GM18951 (cell line): ENCODE measurements at regions not wholly inside any gene's neighbourhood (a gene's known extent, or its start where the extent isn't known, plus 50 kb on each side); places are given as distances from the start of the nearest gene placed in this dataset.
"Not testable (repeated sequence)": the region's sequence is repeated elsewhere in the genome, so short reads cannot be mapped to it uniquely, and the experiment has no call there.

ENCODE experiments used
- POLR2A ChIP-seq: IDR thresholded peaks from 4 replicates; pipeline ENCODE4 v1.6.1; 2011; ENCODE audit warnings: mild to moderate bottlenecking; ENCODE audit not compliant: insufficient read length, insufficient read depth; ENCODE audit errors: extremely low read depth
- in situ Hi-C: fragments of 300-500 bp; cut with MboI; formaldehyde crosslinking; loops from one replicate; pipeline ENCODE4 v1.12.0; 2022; ENCODE audit warnings: low sequenced_read_pairs, mixed read lengths, inconsistent platforms; ENCODE audit not compliant: unreplicated experiment

DNA sequence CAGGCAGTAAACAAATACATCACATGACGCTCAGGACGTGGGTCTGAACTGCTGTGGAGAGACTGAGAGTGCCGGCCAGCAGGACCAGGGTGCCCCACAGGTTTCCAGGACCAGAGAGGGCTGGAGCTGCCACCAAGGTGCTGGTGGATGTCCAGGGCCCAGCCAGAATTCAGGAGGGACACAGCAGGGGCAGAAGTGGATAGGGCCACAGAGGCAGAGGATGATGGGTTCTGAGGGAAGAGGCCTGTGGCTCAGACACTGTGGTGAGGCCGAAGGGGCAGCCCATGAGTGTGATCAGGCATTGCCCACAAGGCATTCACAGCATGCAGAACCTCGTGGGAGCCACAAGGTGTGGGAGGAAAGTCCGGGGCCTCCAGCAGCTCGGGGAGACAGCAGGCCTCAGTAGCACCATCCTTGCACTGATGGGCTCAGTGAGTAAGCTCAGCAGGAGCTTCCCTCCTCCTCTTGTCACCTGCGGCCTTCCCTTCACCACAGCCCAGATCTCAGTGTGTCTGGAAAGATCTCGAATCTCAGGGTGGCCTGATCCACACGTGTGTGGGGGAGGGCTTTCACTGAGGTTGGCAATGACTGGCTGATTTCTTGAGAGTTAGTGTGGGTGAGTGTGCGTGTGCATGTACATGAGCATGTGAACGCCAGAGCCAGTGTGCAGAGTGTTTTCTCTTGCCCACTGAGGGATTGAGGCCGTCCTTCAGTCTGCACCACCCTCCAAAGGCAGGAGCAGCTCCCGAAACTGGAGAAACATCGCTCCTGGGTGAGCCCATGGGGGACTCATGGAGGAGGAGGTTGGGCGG, 181.8 kb upstream of the RAB6C start:
- in situ Hi-C loops = no loop called here
- no peak for TF ChIP-seq POLR2A

DNA sequence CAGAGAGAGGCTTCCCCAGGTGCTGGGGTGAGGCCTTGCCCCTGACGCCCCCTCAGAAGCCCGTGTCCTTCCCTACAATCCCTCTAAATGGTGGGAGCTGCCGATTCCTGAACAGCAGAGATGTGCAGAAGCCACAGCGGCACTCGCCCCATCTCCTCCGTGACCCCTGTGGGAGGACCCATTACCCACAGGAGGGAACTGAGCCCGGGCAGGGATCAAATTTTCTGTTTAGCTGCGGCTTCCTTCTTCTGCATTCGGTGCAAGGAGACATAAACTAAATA, 181.2 kb upstream of the RAB6C start:
- in situ Hi-C loops = no loop called here
- no peak for TF ChIP-seq POLR2A

DNA sequence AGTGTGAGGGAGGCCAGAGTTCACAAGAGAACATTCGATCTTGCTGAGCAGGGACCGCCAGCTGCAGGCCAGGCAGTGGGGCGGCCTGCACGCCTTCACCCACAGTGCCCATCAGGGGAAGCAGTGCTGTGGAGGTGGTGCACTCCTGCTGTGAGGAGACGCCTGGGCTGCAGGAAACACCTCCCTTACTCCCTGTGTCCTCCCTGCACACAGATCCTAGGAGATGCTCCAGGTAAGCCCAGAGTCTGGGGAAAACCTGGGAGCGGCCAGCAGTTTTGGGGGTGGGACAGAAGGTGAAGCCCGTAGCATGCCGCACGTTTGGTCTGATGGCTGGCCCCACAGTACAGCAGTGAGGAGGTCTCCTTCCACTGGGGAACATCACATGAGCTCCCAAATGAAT, 180.8 kb upstream of the RAB6C start:
- TF ChIP-seq POLR2A = no peak
- in situ Hi-C loops = no loop called here

DNA sequence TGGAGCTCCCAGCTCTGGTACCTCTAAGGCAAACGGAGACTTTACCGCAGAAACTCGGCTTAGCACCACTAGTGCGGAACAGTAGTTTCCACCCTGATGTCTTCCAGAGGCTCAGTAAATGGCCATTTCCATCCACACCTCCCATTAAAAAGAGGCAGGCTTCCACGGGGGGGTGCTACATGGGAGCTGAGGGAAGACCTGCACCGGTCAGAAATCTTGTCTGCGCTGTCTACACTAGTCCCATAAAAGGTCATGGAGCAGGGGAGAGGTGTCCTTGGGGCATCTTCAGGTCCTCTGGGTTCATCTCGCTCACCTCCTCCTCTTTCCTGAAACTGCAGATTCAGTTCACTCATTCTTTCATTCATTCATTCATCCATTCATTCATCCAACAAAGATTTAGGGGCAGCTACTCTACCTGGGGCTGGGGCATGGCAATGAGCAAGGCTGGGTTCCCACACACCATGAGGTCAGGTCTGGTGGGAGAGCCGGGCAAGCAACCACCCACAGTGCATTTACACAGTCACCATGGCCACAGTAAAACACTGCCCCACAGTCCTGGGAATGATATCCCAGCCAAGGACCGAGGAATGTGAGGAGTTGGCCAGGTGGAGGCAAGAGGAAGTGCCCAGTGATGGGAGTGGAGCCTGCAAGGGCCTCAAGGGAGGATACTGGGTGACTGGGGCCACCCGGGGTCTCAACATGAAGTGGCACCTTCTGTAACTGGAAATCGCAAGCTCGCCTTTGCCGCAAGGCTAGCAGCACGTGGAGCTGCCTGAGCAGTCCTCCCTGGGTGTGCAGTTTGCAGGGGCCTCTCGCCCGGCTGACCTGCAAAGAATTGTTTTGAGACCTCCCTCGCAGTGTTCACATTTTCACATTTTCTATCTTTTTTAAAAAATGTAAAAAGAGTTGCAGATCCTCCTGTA, 180.2 kb upstream of the RAB6C start:
- TF ChIP-seq POLR2A = no peak
- in situ Hi-C loops = no loop called here

DNA sequence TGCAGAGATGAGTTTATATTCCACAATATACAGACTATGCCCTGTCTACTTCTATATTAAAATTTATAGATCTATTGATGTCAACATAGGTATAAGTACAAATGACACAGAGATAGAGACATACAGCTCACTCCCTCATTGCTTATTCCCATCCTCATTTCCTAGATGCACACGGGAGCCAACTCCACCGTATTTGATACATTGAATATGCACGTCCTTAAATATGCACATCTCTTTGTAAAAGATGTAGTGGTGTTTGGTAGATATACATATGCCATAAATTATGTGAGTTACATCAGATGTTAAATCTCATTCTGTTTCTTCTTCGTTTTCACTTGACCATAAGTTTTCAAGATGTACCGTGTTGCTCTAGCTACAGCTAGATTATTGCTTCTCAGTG, 179.2 kb upstream of the RAB6C start:
- TF ChIP-seq POLR2A = no peak
- in situ Hi-C loops = no loop called here

DNA sequence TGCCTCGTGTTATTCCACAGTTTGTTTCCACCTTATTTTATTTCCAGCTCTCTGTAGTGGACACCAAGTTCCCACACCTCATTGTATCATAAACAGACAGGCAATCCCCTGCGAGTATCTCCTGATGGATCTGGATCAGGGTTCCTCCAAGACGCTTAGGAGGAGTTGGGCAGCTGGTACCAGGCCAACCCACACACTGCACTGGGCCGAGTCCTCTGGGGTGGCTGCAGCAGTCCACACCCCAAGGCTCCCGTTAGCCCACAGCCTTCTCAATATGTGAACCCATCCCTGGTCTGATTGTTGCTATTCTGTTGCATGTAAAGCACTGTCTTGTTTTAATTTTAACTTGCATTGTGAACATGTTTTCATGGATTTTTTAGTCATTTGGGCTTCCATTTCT, 178.8 kb upstream of the RAB6C start:
- no peak for TF ChIP-seq POLR2A
- in situ Hi-C loops = no loop called here

DNA sequence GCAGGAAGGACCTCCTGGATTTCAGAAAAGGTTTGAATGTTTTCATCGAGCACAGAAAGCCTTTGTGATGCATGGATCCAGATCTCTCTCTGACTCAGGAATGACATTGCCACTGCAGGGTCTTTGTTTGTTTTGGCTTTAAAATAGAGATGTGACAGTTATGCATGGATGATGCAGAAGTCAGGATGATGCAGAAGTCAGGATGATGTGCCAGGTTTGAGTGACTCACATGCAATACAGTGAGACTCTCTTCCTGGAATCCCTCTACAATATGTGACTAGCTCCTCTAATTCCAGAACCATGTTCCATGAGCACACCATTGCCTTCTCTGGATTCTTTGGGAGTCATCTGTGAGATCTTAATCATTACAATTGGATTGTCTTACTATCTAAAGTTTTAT, 177.9 kb upstream of the RAB6C start:
- TF ChIP-seq POLR2A = no peak
- in situ Hi-C loops = no loop called here

DNA sequence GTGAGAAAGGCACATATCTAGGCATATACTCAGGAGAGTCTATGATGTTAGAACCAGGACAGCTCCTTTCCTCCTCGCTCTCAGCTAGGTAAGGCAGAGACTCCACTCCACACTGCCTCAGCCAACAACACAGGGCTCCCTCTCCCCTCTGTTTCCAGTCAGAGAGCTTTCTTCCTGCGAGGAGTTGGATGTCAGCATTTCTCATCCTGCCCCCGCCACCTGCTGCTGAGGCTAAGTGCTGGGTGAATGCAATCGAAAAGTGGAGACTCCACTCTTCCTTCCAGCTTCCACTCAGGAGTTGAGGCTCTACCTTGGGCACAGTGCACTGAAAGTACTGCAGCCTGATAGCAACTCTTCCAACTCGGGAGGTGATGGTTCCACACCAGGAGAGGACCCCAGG, 177.2 kb upstream of the RAB6C start:
- in situ Hi-C loops = no loop called here
- no peak for TF ChIP-seq POLR2A

DNA sequence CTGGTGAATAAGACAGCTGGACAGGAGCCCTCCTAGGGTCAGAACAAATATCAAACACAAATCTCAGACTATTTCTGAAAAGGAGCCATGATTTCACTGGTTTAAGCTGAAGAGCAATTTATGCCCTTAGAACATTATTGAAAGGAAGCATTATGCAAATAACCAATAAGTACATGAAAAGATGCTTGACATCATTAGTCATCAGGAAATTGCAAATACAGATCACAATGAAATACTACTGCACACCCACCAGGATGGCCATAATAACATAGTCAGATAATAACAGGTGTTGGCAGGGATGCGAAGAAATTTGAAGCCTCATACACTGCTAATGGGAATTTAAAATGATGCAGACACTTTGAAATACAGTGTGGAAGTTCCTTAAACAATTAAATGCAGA, 176.4 kb upstream of the RAB6C start:
- no peak for TF ChIP-seq POLR2A
- in situ Hi-C loops = no loop called here

DNA sequence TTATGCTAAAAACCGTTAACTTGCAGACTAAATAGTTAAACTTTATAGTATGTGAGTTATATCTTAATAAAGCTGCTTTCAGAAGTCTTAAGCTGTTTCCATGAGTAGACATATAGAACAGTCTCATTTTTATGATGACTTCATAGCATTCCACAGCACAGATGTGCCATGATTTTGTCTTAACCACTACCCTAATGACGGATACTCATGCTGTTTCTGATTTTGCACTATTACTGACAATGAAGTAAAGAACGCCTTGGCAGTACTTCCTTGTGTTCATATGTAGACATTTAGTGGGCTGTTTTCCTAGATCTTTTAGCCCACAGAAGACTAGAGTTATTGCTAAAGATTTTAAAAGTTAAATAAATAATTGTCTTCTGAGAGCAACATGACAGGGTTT, 175.6 kb upstream of the RAB6C start:
- no peak for TF ChIP-seq POLR2A
- in situ Hi-C loops = no loop called here

DNA sequence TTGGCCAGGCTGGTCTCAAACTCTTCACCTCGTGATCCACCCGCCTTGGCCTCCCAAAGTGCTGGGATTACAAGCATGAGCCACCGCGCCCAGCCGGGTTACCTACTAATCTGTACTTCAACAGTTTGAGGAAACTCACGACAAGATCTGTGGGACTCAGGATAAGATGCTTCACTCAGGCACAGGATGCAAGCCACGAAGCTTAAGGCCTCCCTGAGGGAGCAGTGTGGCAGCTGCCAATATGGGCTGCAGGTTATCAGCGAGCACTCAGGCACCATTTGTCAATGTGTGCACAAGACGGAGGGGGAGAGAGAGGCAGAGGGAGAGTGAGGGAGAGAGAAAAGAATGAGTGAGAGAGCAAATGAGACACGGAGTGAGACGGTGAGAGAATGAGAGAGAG, 173.6 kb upstream of the RAB6C start:
- in situ Hi-C loops = no loop called here
- no peak for TF ChIP-seq POLR2A

DNA sequence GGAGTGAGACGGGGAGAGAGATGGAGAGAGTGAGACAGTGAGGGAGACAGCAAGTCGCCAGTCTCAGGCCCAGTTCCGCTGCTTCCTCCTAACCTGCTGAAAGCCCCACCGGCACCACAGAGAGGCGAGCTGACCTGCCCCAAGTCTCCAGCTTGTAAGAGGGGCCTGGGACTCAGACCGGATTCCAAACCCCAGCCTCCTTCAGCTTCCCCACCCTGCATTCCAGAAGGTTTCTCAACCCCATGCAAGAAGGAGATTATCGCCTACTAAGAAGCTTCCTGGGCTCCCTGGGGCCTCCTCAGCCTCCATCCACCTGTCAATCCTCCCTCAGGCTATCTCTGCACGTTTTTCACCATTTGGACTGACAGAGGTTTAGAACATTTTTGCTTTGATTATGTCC, 173.1 kb upstream of the RAB6C start:
- TF ChIP-seq POLR2A = no peak
- in situ Hi-C loops = no loop called here

DNA sequence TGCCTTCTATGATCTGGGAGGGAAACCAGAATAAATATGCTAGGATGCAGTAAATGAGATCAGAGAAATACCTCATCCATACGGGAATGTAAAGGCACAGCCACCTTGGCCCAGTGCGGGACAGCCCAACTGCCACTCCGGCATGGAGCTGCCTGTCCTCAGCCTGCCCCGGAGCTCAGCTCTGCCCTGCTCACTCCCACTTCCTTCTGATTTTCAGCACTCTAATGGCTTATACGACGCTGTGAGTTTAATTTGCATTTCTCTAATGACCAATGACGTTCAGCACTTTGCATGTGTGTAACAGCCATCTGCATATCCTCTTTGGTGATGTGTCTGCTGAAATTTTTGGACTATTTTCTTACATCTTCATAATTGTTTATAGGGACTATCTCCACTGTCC, 172.5 kb upstream of the RAB6C start:
- in situ Hi-C loops = no loop called here
- TF ChIP-seq POLR2A = no peak

DNA sequence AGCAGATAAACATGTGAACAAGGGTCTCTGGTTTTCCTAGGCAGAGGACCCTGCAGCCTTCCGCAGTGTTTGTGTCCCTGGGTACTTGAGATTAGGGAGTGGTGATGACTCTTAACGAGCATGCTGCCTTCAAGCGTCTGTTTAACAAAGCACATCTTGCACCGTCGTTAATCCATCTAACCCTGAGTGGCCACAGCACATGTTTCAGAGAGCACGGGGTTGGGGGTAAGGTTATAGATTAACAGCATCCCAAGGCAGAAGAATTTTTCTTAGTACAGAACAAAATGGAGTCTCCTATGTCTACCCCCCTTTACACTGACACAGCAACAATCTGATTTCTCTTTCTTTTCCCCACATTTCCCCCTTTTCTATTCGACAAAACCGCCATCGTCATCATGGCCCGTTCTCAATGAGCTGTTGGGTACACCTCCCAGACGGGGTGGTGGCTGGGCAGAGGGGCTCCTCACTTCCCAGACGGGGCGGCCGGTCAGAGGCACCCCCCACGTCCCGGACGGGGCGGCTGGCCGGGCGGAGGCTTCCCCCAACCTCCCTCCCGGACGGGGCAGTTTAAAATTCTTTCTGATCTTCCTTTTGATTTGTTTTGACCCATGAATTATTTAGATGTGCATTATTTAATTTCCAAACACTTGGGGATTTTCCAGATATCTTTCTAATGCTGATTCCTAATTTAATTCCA, 171.7 kb upstream of the RAB6C start:
- in situ Hi-C loops = not testable (repeated sequence)
